Epithelial cell of esophagus (primary cell): ENCODE measurements at regions not wholly inside any gene's neighbourhood (a gene's known extent, or its start where the extent isn't known, plus 50 kb on each side); places are given as distances from the start of the nearest gene placed in this dataset.
A peak's percentile ranks its signal among the peaks of the same experiment; 100 is the strongest.

Experiments
- DNase-seq: peaks from one replicate; pipeline ENCODE4 v3.0.0; 2010; ENCODE audit warnings: low read depth
- H3K4me3 ChIP-seq: 2 replicates; pipeline ENCODE4 v1.5.1; 2011; ENCODE audit warnings: mild to moderate bottlenecking, low read length, control low read depth
- CTCF ChIP-seq: IDR thresholded peaks from 2 replicates; pipeline ENCODE4 v1.5.1; 2011; ENCODE audit warnings: low read depth, mild to moderate bottlenecking, low read length, control low read depth, inconsistent platforms; ENCODE audit not compliant: insufficient read depth; ENCODE audit errors: missing control alignments

- no peak for TF ChIP-seq CTCF
Observed at GRCh38 chr3:107931326-107931725, 159.5 kb downstream of the CD47 start.

GRCh38 chr3:107929088-107929487 is 161.7 kb downstream of the CD47 start:
- TF ChIP-seq CTCF = no peak
- DNase-seq = no peak
- H3K4me3 ChIP-seq = no peak overlapping the region

More at GRCh38 chr3:107931326-107931725, 159.5 kb downstream of the CD47 start:
- no peak overlapping the region for H3K4me3 ChIP-seq
- DNase-seq = no peak

- DNase-seq = peak; percentile 67
- peak overlapping the region; percentile 61 for H3K4me3 ChIP-seq
- TF ChIP-seq CTCF = no peak
Observed at GRCh38 chr3:107928084-107928445, 162.8 kb downstream of the CD47 start.

DNA sequence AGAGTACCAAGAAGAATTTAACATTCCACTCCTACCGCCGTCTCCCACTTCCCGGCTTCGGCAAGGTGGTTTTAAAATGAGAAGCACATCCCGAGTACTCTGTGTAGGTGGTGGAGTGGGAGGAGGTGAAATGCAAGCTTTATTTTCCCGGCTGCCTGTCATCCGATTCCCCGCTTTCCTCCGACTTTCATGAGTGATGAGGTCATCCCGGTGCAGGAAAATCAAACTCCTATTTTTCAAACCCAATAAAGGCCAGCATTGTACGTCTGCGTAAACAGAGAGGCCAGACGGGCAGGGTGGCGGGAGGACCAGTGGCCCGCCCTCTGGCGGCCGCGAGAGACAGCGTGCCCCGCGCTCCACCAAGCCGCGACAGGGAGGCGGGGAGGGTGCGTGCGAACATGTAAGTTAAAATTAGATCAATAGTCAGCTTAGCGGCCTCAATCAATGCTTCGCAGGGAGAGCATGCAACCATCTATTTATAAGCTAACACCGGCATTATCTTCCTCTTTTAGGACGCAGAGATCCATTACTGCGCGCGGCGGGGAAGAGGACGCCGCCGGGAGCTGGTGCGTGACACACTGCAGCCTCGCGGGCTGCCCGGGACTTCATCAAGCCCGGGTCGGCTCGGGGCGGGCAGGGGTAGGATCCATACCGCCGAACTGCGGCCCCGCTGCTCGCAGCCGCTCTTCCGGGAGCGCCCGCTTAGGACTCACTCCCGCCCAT is 163.3 kb downstream of the CD47 start:
- DNase-seq = peak; percentile 71
- H3K4me3 ChIP-seq = peak overlapping the region; percentile 61
- peak; percentile 80 for TF ChIP-seq CTCF

GRCh38 chr3:107925851-107926250 is 165.0 kb downstream of the CD47 start:
- no peak for DNase-seq
- TF ChIP-seq CTCF = no peak

DNA sequence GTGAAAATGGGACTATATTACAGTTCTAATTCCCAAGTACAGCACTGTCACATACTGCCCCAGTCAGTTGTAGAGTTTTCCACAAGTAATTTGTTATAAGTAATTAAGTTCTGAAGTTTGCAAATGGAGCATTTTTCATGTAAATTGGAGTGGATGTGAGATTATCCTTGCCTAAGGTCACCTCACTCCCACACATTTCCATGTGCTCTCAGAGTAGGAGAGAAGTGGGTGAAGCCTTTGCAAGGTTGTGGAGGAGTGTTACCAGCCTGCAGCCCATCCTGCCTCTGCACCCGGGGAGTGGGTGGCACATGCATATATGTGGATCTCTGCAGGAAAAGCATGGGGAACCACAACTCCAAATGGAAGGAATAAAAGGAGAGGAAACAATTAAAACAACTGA is 169.8 kb downstream of the CD47 start:
- TF ChIP-seq CTCF = no peak
- no peak for DNase-seq
- H3K4me3 ChIP-seq = no peak overlapping the region

More at GRCh38 chr3:107925851-107926250, 165.0 kb downstream of the CD47 start:
- H3K4me3 ChIP-seq = no peak overlapping the region

- H3K4me3 ChIP-seq = no peak overlapping the region
- no peak for DNase-seq
- no peak for TF ChIP-seq CTCF
Observed at GRCh38 chr3:107920538-107920937, 170.3 kb downstream of the CD47 start.
